Ishikawa (cell line): ENCODE measurements at regions not wholly inside any gene's neighbourhood (a gene's known extent, or its start where the extent isn't known, plus 50 kb on each side); places are given as distances from the start of the nearest gene placed in this dataset.

Source experiments
- CEBPB ChIP-seq: IDR thresholded peaks from 2 replicates; pipeline ENCODE4 v1.6.1; 2012
- CREB1 ChIP-seq: IDR thresholded peaks from 2 replicates; pipeline ENCODE4 v1.6.1; 2012; ENCODE audit warnings: low read depth
- EGR1 ChIP-seq: IDR thresholded peaks from 2 replicates; pipeline ENCODE4 v1.6.1; 2012
- EP300 ChIP-seq: IDR thresholded peaks from 2 replicates; pipeline ENCODE4 v1.6.1; 2012; ENCODE audit warnings: borderline replicate concordance
- FOXM1 ChIP-seq: IDR thresholded peaks from 2 replicates; pipeline ENCODE4 v1.6.1; 2012; ENCODE audit warnings: low read depth, borderline replicate concordance
- MAX ChIP-seq: IDR thresholded peaks from 2 replicates; pipeline ENCODE4 v1.6.1; 2012
- NFIC ChIP-seq: IDR thresholded peaks from 2 replicates; pipeline ENCODE4 v1.6.1; 2012
- RAD21 ChIP-seq: IDR thresholded peaks from 2 replicates; pipeline ENCODE4 v1.6.1; 2012; ENCODE audit warnings: low read depth
- REST ChIP-seq: IDR thresholded peaks from 2 replicates; pipeline ENCODE4 v1.6.1; 2012; ENCODE audit warnings: low read depth, mild to moderate bottlenecking
- TAF1 ChIP-seq: IDR thresholded peaks from 2 replicates; pipeline ENCODE4 v1.6.1; 2012; ENCODE audit warnings: low read depth, mild to moderate bottlenecking
- TCF12 ChIP-seq: IDR thresholded peaks from 2 replicates; pipeline ENCODE4 v1.6.1; 2012; ENCODE audit warnings: low read depth
- TEAD4 ChIP-seq: IDR thresholded peaks from 2 replicates; pipeline ENCODE4 v1.6.1; 2012
- YY1 ChIP-seq: IDR thresholded peaks from 2 replicates; pipeline ENCODE4 v1.6.1; 2012; ENCODE audit warnings: low read depth
- ZBTB7A ChIP-seq: IDR thresholded peaks from 2 replicates; pipeline ENCODE4 v1.6.1; 2012; ENCODE audit warnings: low read depth
- TF ChIP-seq, protein P1 (sequence below): IDR thresholded peaks from 2 replicates; pipeline ENCODE4 v1.6.1; 2012

DNA sequence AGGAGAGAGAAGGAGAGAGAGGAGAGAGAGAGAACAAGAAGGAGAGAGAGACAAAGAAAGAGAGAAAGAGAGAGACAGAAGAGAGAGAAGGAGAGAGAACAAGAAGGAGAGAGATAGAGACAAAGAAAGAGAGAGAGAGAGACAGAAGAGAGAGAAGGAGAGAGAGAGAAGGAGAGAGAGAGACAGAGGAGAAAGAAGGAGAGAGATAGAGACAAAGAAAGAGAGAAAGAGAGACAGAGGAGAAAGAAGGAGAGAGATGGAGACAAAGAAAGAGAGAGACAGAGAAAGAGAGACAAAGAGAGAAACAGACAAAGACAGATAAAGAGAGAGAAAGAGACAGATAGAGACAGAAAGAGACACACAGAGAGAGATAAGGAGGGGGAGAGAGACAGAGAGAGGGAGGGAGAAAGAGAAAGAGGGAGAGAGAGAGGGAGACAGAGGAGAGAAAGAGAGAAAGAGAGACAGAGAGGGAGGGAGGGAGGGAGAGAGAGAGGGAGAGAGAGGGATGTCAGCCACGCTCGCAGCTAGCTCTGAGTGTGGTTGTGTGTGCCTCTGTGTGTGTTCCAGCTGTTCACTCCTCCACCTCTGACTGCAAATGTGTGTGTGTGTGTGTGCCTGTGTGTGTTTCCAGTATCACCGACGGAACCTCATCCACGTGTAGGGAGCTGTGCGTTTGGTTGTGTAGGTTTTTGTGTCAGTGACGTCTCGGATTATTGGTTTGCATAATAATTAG, 105.8 kb downstream of the CRLF2 start:
- no peak for TF ChIP-seq TCF12
- TF ChIP-seq TAF1: no peak
- TF ChIP-seq, protein P1, sequence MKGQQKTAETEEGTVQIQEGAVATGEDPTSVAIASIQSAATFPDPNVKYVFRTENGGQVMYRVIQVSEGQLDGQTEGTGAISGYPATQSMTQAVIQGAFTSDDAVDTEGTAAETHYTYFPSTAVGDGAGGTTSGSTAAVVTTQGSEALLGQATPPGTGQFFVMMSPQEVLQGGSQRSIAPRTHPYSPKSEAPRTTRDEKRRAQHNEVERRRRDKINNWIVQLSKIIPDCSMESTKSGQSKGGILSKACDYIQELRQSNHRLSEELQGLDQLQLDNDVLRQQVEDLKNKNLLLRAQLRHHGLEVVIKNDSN: no peak
- no peak for TF ChIP-seq ZBTB7A
- TF ChIP-seq MAX: no peak
- TF ChIP-seq CREB1: no peak
- no peak for TF ChIP-seq FOXM1
- TF ChIP-seq CEBPB: no peak
- no peak for TF ChIP-seq REST
- no peak for TF ChIP-seq EP300

DNA sequence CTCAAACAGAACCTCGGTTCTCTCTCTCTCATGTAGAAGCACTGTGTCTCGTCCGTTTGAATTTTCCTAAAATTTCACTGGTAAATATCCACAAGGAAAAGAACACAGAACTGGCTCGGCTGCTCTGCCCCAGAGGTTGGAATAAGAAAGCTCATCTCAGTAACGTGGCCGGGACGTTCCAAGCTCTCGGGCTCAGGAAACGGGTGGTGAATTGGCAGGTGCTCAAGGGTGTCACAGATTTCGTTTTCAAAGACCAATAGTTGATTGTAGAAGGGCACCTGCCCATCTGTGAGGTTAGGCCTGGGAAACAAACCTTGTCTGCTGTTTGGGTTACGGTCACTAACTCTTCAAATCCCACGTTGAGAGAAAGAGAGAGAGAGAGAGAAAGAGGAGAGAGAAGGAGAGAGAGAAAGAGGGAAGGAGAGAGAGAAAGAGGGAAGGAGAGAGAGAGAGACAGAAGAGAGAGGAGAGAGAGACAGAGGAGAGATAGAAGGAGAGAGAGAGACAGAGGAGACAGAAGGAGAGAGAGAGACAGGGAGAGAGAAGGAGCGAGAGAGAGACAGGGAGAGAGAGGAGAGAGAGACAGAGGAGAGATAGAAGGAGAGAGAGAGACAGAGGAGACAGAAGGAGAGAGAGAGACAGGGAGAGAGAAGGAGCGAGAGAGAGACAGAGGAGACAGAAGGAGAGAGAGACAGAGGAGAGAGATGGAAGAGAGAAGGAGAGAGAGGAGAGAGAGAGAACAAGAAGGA, 106.6 kb downstream of the CRLF2 start:
- TF ChIP-seq NFIC: no peak

GRCh38 chrX:1103360-1103759, 109.1 kb downstream of the CRLF2 start:
- TF ChIP-seq REST (no peak), FOXM1 (no peak), NFIC (no peak), RAD21 (no peak), MAX (no peak), TAF1 (no peak), YY1 (no peak), TCF12 (no peak), CEBPB (no peak), EGR1 (no peak), TEAD4 (no peak), EP300 (no peak), CREB1 (no peak), ZBTB7A (no peak)
- TF ChIP-seq, protein P1: no peak

GRCh38 chrX:1102786-1103185, 109.7 kb downstream of the CRLF2 start:
- TF ChIP-seq REST (no peak), MAX (no peak), TAF1 (no peak), EP300 (no peak), TEAD4 (no peak), ZBTB7A (no peak), CEBPB (no peak), EGR1 (no peak), YY1 (no peak), NFIC (no peak)
